GM23248 (cell line): ENCODE measurements at regions not wholly inside any gene's neighbourhood (a gene's known extent, or its start where the extent isn't known, plus 50 kb on each side); places are given as distances from the start of the nearest gene placed in this dataset.

Experiments used
- DNase-seq: peaks from one replicate; pipeline ENCODE4 v3.0.0-alpha.2; 2015
- H2AFZ ChIP-seq: fragments of 200-600 bp; sonication (generic); 2 replicates; pipeline ENCODE4 v1.6.1; 2016; ENCODE audit warnings: antibody characterized with exemption
- H3F3A ChIP-seq: fragments of 200-600 bp; sonication (generic); 2 replicates; pipeline ENCODE4 v1.6.1; 2016; ENCODE audit warnings: mild to moderate bottlenecking, antibody characterized with exemption, mixed run types; ENCODE audit not compliant: insufficient read depth
- H3K27ac ChIP-seq: fragments of 200-600 bp; sonication (generic); 2 replicates; pipeline ENCODE4 v1.5.1; 2016; ENCODE audit warnings: mild to moderate bottlenecking
- H3K27me3 ChIP-seq: fragments of 200-600 bp; sonication (generic); replicated peaks from 2 replicates; pipeline ENCODE4 v1.6.1; 2016; ENCODE audit warnings: mild to moderate bottlenecking; ENCODE audit not compliant: insufficient read depth
- H3K36me3 ChIP-seq: fragments of 200-600 bp; sonication (generic); 2 replicates; pipeline ENCODE4 v1.6.1; 2016; ENCODE audit warnings: low read depth, mild to moderate bottlenecking
- H3K4me1 ChIP-seq: fragments of 200-600 bp; sonication (generic); 2 replicates; pipeline ENCODE4 v1.6.1; 2016; ENCODE audit warnings: mild to moderate bottlenecking; ENCODE audit not compliant: insufficient read depth
- H3K4me2 ChIP-seq: fragments of 200-600 bp; sonication (generic); one replicate; pipeline ENCODE4 v1.6.1; 2016; ENCODE audit warnings: mild to moderate bottlenecking; ENCODE audit not compliant: unreplicated experiment
- H3K4me3 ChIP-seq: fragments of 200-600 bp; sonication (generic); 2 replicates; pipeline ENCODE4 v1.5.1; 2016; ENCODE audit warnings: mild to moderate bottlenecking
- H3K79me2 ChIP-seq: fragments of 200-600 bp; sonication (generic); 2 replicates; pipeline ENCODE4 v1.6.1; 2016; ENCODE audit warnings: mild to moderate bottlenecking; ENCODE audit not compliant: insufficient read depth
- H3K9ac ChIP-seq: fragments of 200-600 bp; sonication (generic); 2 replicates; pipeline ENCODE4 v1.6.1; 2016; ENCODE audit warnings: mild to moderate bottlenecking
- H3K9me2 ChIP-seq: fragments of 200-600 bp; sonication (generic); 2 replicates; pipeline ENCODE4 v1.6.1; 2016; ENCODE audit warnings: mixed run types, mild to moderate bottlenecking, moderate library complexity; ENCODE audit not compliant: insufficient read depth
- H3K9me3 ChIP-seq: fragments of 200-600 bp; sonication (generic); one replicate; pipeline ENCODE4 v1.6.1; 2017; ENCODE audit warnings: low read depth
- H4K20me1 ChIP-seq: fragments of 200-600 bp; sonication (generic); 2 replicates; pipeline ENCODE4 v1.6.0; 2016; ENCODE audit not compliant: insufficient read depth
- EZH2 ChIP-seq: fragments of 200-600 bp; sonication (generic); IDR thresholded peaks from 2 replicates; pipeline ENCODE4 v1.6.1; 2018; ENCODE audit warnings: antibody characterized with exemption, mild to moderate bottlenecking; ENCODE audit not compliant: insufficient read depth, poor library complexity, severe bottlenecking
- EZH2phosphoT487 ChIP-seq: fragments of 200-600 bp; sonication (generic); IDR thresholded peaks from 2 replicates; pipeline ENCODE4 v1.6.1; 2018; ENCODE audit warnings: antibody characterized with exemption, moderate library complexity, mild to moderate bottlenecking, low read depth; ENCODE audit not compliant: insufficient read depth
- WGBS, 2 experiments: methylation state at CpG; one replicate each; pipeline ENCODE4 v1.1.6; 2015 to 2017; ENCODE audit warnings: low lambda C conversion rate in 2 of 2, low coverage in 1 of 2; ENCODE audit errors: missing lambda C conversion rate in 2 of 2; 5-methylcytosine and 5-hydroxymethylcytosine counted together
- in situ Hi-C: fragments of 300-500 bp; cut with MboI; formaldehyde crosslinking; loops from 2 replicates; pipeline ENCODE4 v1.15.0; 2020

GRCh38 chr3:67896130-67896529 lies 241.7 kb upstream of the SUCLG2 start:
- WGBS, 2 experiments, result 30 to 60% methylated on average over 1 of the region's 1 CpG
- Histone ChIP-seq H3F3A (no peaks in the 10 kb centered on the region), H4K20me1 (no peaks in the 10 kb centered on the region), H3K9me3 (no peaks in the 10 kb centered on the region), H3K4me2 (no peak overlapping the region), H3K27ac (no peak overlapping the region), H3K36me3 (no peaks in the 10 kb centered on the region), H3K9me2 (no peaks in the 10 kb centered on the region), H2AFZ (no peak overlapping the region), H3K4me1 (no peaks in the 10 kb centered on the region), H3K4me3 (no peak overlapping the region), H3K9ac (no peak overlapping the region), H3K27me3 (no peaks in the 10 kb centered on the region), H3K79me2 (no peaks in the 10 kb centered on the region)
- TF ChIP-seq EZH2phosphoT487 (no peak), EZH2 (no peak)
- in situ Hi-C loops, result no loop called here
- DNase-seq, result no peak

- Histone ChIP-seq H3F3A (no peaks in the 10 kb centered on the region), H3K4me3 (no peak overlapping the region), H3K79me2 (no peaks in the 10 kb centered on the region), H3K4me2 (no peak overlapping the region), H4K20me1 (no peaks in the 10 kb centered on the region), H3K27ac (no peak overlapping the region), H2AFZ (no peak overlapping the region), H3K4me1 (no peaks in the 10 kb centered on the region), H3K9me2 (no peaks in the 10 kb centered on the region), H3K9ac (no peak overlapping the region), H3K36me3 (no peaks in the 10 kb centered on the region), H3K27me3 (no peaks in the 10 kb centered on the region), H3K9me3 (no peaks in the 10 kb centered on the region)
- TF ChIP-seq EZH2, result no peak
- no peak for TF ChIP-seq EZH2phosphoT487
- in situ Hi-C loops, result no loop called here
- no peak for DNase-seq
- 21 to 29% methylated on average over 4 of the region's 4 CpGs for WGBS, 2 experiments
Observed at GRCh38 chr3:67894510-67894909, 240.1 kb upstream of the SUCLG2 start.

DNA sequence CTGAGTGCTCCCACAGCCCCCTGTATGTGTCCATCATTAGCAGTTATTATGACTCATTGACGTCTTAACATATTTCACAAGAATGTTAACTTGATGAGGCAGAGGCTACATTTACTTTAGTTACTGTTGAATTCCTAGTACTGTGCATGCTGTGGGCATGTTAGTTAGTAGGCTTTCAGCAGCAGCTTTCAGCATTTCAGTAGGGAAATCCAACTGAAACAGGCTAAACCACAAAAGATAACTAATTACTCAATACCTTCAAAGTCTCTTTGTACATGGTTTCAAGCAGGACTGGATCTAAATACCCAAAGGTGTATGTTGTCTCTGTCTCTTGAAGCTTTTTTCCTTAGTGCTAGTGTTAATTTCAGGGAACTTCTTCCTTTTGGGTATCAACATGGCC lies 229.9 kb upstream of the SUCLG2 start:
- WGBS, 2 experiments, result 9 to 22% methylated on average over 1 of the region's 1 CpG

DNA sequence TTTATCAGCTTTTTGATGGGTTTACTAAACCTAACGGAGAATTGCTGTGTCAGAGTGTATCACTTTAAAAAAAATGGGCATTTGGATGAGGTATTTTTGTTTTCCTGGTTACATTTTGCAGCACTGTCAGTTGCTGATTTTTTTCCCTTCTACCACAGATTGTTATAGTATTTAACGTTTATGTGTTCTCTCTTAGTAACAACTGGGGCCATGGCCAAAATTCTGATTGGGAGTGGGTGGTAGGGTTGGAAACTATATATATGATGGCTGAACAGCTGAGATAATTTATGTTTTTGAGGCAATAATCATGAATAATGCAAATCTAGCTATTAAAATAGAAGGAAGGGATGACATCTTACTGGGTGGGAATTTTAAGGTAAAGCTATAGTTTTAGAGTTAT lies 229.4 kb upstream of the SUCLG2 start:
- Histone ChIP-seq H3F3A (no peaks in the 10 kb centered on the region), H3K9ac (no peak overlapping the region), H3K4me3 (no peak overlapping the region), H4K20me1 (no peaks in the 10 kb centered on the region), H3K27ac (no peak overlapping the region), H3K9me2 (no peaks in the 10 kb centered on the region), H3K79me2 (no peaks in the 10 kb centered on the region), H3K27me3 (no peaks in the 10 kb centered on the region), H3K36me3 (no peaks in the 10 kb centered on the region), H2AFZ (no peak overlapping the region), H3K4me1 (no peaks in the 10 kb centered on the region), H3K9me3 (no peaks in the 10 kb centered on the region), H3K4me2 (no peak overlapping the region)
- no peak for TF ChIP-seq EZH2
- TF ChIP-seq EZH2phosphoT487, result no peak
- WGBS, 2 experiments, result 13 to 15% methylated on average over 2 of the region's 2 CpGs
- DNase-seq, result no peak
- in situ Hi-C loops, result no loop called here

More for the DNA sequence above, 229.9 kb upstream of the SUCLG2 start:
- Histone ChIP-seq H3K27me3 (no peaks in the 10 kb centered on the region), H3K79me2 (no peaks in the 10 kb centered on the region), H3K9me2 (no peaks in the 10 kb centered on the region), H3K9ac (no peak overlapping the region), H3K4me1 (no peaks in the 10 kb centered on the region), H2AFZ (no peak overlapping the region), H3K4me2 (no peak overlapping the region), H3F3A (no peaks in the 10 kb centered on the region), H3K27ac (no peak overlapping the region), H3K4me3 (no peak overlapping the region), H3K9me3 (no peaks in the 10 kb centered on the region), H4K20me1 (no peaks in the 10 kb centered on the region), H3K36me3 (no peaks in the 10 kb centered on the region)
- TF ChIP-seq EZH2 (no peak), EZH2phosphoT487 (no peak)
- in situ Hi-C loops, result no loop called here
- no peak for DNase-seq

- Histone ChIP-seq H3K9ac (no peak overlapping the region), H3F3A (no peaks in the 10 kb centered on the region), H3K4me1 (no peaks in the 10 kb centered on the region), H3K27me3 (no peaks in the 10 kb centered on the region), H4K20me1 (no peaks in the 10 kb centered on the region), H3K4me2 (no peak overlapping the region), H3K9me2 (no peaks in the 10 kb centered on the region), H3K36me3 (no peaks in the 10 kb centered on the region), H3K27ac (no peak overlapping the region), H3K4me3 (no peak overlapping the region), H2AFZ (no peak overlapping the region), H3K79me2 (no peaks in the 10 kb centered on the region), H3K9me3 (no peaks in the 10 kb centered on the region)
- no peak for TF ChIP-seq EZH2
- TF ChIP-seq EZH2phosphoT487, result no peak
- in situ Hi-C loops, result no loop called here
- DNase-seq, result no peak
- 30 to 35% methylated on average over 5 of the region's 5 CpGs for WGBS, 2 experiments
Observed at GRCh38 chr3:67882981-67883380, 228.6 kb upstream of the SUCLG2 start.
